Endodermal cell (in vitro differentiated cells): ENCODE measurements at regions not wholly inside any gene's neighbourhood (a gene's known extent, or its start where the extent isn't known, plus 50 kb on each side); places are given as distances from the start of the nearest gene placed in this dataset.

ENCODE experiments used
- DNase-seq: peaks from one replicate; pipeline ENCODE4 v3.0.0-alpha.2; 2017
- H3K27ac ChIP-seq: 2 replicates; pipeline ENCODE4 v1.5.1; 2013; ENCODE audit warnings: mild to moderate bottlenecking, low read depth, low read length, moderate library complexity
- H3K27me3 ChIP-seq: 2 replicates; pipeline ENCODE4 v1.6.1; 2013; ENCODE audit warnings: mild to moderate bottlenecking, low read length, moderate library complexity; ENCODE audit not compliant: insufficient read depth, control insufficient read depth, poor library complexity, severe bottlenecking
- H3K36me3 ChIP-seq: 2 replicates; pipeline ENCODE4 v1.7.0; 2013; ENCODE audit warnings: mild to moderate bottlenecking, low read length, moderate library complexity; ENCODE audit not compliant: control insufficient read depth, insufficient read depth
- H3K4me1 ChIP-seq: one replicate; pipeline ENCODE4 v1.7.0; 2013; ENCODE audit warnings: low read length; ENCODE audit not compliant: control insufficient read depth, insufficient read depth
- H3K4me3 ChIP-seq: 2 replicates; pipeline ENCODE4 v1.5.1; 2013; ENCODE audit warnings: mild to moderate bottlenecking, low read length, moderate library complexity
- H3K9ac ChIP-seq: 2 replicates; pipeline ENCODE4 v1.6.1; 2013; ENCODE audit warnings: mild to moderate bottlenecking, low read length, moderate library complexity; ENCODE audit not compliant: poor library complexity, severe bottlenecking; ENCODE audit errors: extremely low read depth
- H3K9me3 ChIP-seq: 2 replicates; pipeline ENCODE4 v1.6.1; 2013; ENCODE audit warnings: mild to moderate bottlenecking, low read length, moderate library complexity; ENCODE audit not compliant: control insufficient read depth
- H3K27ac Mint-ChIP-seq: 2 replicates; pipeline ENCODE4 v1.8.0; 2020; ENCODE audit warnings: mixed read lengths
- H3K27me3 Mint-ChIP-seq: 2 replicates; pipeline ENCODE4 v1.8.0; 2021; ENCODE audit warnings: mild to moderate bottlenecking, mixed read lengths; ENCODE audit not compliant: insufficient read depth
- H3K36me3 Mint-ChIP-seq: 2 replicates; pipeline ENCODE4 v1.8.0; 2020; ENCODE audit warnings: low read depth, mixed read lengths
- H3K4me1 Mint-ChIP-seq: 2 replicates; pipeline ENCODE4 v1.8.0; 2020; ENCODE audit warnings: mixed read lengths
- H3K4me3 Mint-ChIP-seq: 2 replicates; pipeline ENCODE4 v1.8.0; 2020; ENCODE audit warnings: mild to moderate bottlenecking, moderate library complexity, mixed read lengths
- H3K9me3 Mint-ChIP-seq: 2 replicates; pipeline ENCODE4 v1.8.0; 2020; ENCODE audit warnings: mild to moderate bottlenecking, mixed read lengths
- CTCF ChIP-seq: fragments of 200-600 bp; sonication (generic); conservative IDR thresholded peaks from 2 replicates; pipeline ENCODE4 v1.5.0; 2021; ENCODE audit warnings: antibody characterized with exemption, mild to moderate bottlenecking
- WGBS, 2 experiments: methylation state at CpG; one replicate each; pipeline versions ENCODE4 v1.1.5 to v1.1.7; 2013; ENCODE audit warnings: missing lambda C conversion rate in 2 of 2, mixed read lengths in 1 of 2; ENCODE audit not compliant: insufficient coverage in 1 of 2, insufficient read length in 1 of 2; 5-methylcytosine and 5-hydroxymethylcytosine counted together

GRCh38 chr1:47548637-47549036, 110.8 kb downstream of the FOXD2 start:
- Mint-ChIP-seq H3K9me3 (no peaks in the 10 kb centered on the region), H3K4me1 (peaks cover 26% of the 10 kb centered on the region), H3K36me3 (no peaks in the 10 kb centered on the region), H3K4me3 (no peak overlapping the region), H3K27me3 (peaks cover 1% of the 10 kb centered on the region), H3K27ac (no peak overlapping the region)
- Histone ChIP-seq H3K27me3 (no peaks in the 10 kb centered on the region), H3K27ac (no peak overlapping the region), H3K36me3 (no peaks in the 10 kb centered on the region), H3K4me3 (no peak overlapping the region), H3K9me3 (no peaks in the 10 kb centered on the region), H3K9ac (no peak overlapping the region), H3K4me1 (no peaks in the 10 kb centered on the region)
- TF ChIP-seq CTCF: no peak
- no peak for DNase-seq
- WGBS, 2 experiments: 59% methylated on average over 2 of the region's 2 CpGs; no CpG with 5 or more reads in 1 of the 2 experiments

- no peak overlapping the region for H3K4me3 Mint-ChIP-seq
- H3K9me3 ChIP-seq: no peaks in the 10 kb centered on the region
- peaks cover 34% of the 10 kb centered on the region for H3K4me1 Mint-ChIP-seq
- WGBS, 2 experiments: 88 to 97% methylated on average over 1 to 2 of the region's 2 CpGs
- peaks cover 1% of the 10 kb centered on the region for H3K27me3 Mint-ChIP-seq
- H3K27ac Mint-ChIP-seq: no peak overlapping the region
- no peaks in the 10 kb centered on the region for H3K27me3 ChIP-seq
- peaks cover 8% of the 10 kb centered on the region for H3K4me1 ChIP-seq
- peak; percentile 42 for DNase-seq
- H3K27ac ChIP-seq: no peak overlapping the region
- H3K4me3 ChIP-seq: no peak overlapping the region
- no peaks in the 10 kb centered on the region for H3K9me3 Mint-ChIP-seq
- no peaks in the 10 kb centered on the region for H3K36me3 Mint-ChIP-seq
- peak; percentile 51 for TF ChIP-seq CTCF
- no peak overlapping the region for H3K9ac ChIP-seq
- H3K36me3 ChIP-seq: no peaks in the 10 kb centered on the region
Observed at GRCh38 chr1:47549532-47549931, 111.7 kb downstream of the FOXD2 start.

- Mint-ChIP-seq H3K27ac (no peak overlapping the region), H3K4me3 (no peak overlapping the region), H3K9me3 (no peaks in the 10 kb centered on the region), H3K36me3 (no peaks in the 10 kb centered on the region), H3K27me3 (peaks cover 1% of the 10 kb centered on the region), H3K4me1 (peaks cover 47% of the 10 kb centered on the region)
- no peaks in the 10 kb centered on the region for H3K36me3 ChIP-seq
- H3K4me3 ChIP-seq: no peak overlapping the region
- H3K27ac ChIP-seq: no peak overlapping the region
- WGBS, 2 experiments: 82 to 100% methylated on average over 2 to 5 of the region's 5 CpGs
- no peak overlapping the region for H3K9ac ChIP-seq
- H3K4me1 ChIP-seq: peaks cover 16% of the 10 kb centered on the region
- H3K27me3 ChIP-seq: no peaks in the 10 kb centered on the region
- TF ChIP-seq CTCF: no peak
- no peak for DNase-seq
- no peaks in the 10 kb centered on the region for H3K9me3 ChIP-seq
Observed at GRCh38 chr1:47550929-47551328, 113.1 kb downstream of the FOXD2 start.
